ENCODE measurements at regions not wholly inside any gene's neighbourhood (a gene's known extent, or its start where the extent isn't known, plus 50 kb on each side); places are given as distances from the start of the nearest gene placed in this dataset.

DNA sequence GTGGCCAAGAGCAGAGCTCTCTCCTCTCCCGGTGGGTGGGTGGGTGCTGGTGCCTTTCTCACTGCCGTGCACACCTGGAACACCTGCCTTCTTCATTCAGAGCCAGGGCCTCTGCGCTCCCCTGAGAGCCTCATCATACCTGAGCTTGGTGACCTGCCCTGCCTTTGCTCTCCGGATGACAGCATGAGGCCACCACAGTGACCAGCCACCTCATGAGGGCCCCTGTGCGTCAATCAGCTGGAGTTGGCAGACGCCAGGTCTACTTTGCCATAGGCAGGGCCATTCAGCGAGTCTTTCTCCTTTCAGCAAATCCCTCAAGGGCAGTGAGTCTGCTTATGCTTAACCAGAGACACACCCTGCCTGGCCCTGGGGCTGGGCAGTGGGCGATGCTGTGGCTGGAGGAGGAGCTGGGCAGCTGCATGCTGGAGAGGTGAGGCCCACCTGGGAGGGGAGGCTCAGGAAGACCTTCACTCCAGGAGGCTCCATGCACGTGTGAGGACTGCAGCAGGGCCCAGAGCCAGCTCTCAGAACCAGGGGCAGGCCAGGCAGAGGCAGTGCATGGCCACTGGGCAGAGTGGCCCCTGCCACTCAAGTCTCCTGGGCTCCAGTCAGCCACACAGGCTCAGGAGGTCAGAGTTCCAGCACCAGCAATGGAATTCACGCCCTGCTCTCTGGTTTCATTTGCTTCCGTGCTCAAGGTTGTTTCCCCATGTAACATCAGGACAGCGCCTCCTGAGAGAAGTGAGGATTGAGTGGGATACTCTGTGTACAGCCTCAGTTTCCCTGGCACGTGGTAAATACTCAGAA, 417.5 kb upstream of the MYT1L start:
- no peak overlapping the region for H3K4me3 Mint-ChIP-seq
- H3K4me1 Mint-ChIP-seq (ENCODE audit: unreplicated experiment) = peaks cover 6% of the 10 kb centered on the region
- H3K9me3 Mint-ChIP-seq = peaks cover 4% of the 10 kb centered on the region
- DNase-seq (ENCODE audit: extremely low spot score, unreplicated experiment) = no peak
- TF ChIP-seq, protein P1, sequence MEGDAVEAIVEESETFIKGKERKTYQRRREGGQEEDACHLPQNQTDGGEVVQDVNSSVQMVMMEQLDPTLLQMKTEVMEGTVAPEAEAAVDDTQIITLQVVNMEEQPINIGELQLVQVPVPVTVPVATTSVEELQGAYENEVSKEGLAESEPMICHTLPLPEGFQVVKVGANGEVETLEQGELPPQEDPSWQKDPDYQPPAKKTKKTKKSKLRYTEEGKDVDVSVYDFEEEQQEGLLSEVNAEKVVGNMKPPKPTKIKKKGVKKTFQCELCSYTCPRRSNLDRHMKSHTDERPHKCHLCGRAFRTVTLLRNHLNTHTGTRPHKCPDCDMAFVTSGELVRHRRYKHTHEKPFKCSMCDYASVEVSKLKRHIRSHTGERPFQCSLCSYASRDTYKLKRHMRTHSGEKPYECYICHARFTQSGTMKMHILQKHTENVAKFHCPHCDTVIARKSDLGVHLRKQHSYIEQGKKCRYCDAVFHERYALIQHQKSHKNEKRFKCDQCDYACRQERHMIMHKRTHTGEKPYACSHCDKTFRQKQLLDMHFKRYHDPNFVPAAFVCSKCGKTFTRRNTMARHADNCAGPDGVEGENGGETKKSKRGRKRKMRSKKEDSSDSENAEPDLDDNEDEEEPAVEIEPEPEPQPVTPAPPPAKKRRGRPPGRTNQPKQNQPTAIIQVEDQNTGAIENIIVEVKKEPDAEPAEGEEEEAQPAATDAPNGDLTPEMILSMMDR (conservative IDR thresholded peaks at IDR 0.05) = no peak
- no peaks in the 10 kb centered on the region for H3K36me3 Mint-ChIP-seq
- H3K27me3 Mint-ChIP-seq = no peaks in the 10 kb centered on the region
- no peak overlapping the region for H3K27ac Mint-ChIP-seq

- TF ChIP-seq, protein P1 (conservative IDR thresholded peaks at IDR 0.05) = no peak
- peaks cover 13% of the 10 kb centered on the region for H3K4me1 Mint-ChIP-seq (ENCODE audit: unreplicated experiment)
- H3K36me3 Mint-ChIP-seq = no peaks in the 10 kb centered on the region
- peaks cover 4% of the 10 kb centered on the region for H3K9me3 Mint-ChIP-seq
- no peak overlapping the region for H3K4me3 Mint-ChIP-seq
- no peak for DNase-seq (ENCODE audit: extremely low spot score, unreplicated experiment)
- no peaks in the 10 kb centered on the region for H3K27me3 Mint-ChIP-seq
- no peak overlapping the region for H3K27ac Mint-ChIP-seq
Observed at GRCh38 chr2:2747797-2748301, 416.8 kb upstream of the MYT1L start.

DNA sequence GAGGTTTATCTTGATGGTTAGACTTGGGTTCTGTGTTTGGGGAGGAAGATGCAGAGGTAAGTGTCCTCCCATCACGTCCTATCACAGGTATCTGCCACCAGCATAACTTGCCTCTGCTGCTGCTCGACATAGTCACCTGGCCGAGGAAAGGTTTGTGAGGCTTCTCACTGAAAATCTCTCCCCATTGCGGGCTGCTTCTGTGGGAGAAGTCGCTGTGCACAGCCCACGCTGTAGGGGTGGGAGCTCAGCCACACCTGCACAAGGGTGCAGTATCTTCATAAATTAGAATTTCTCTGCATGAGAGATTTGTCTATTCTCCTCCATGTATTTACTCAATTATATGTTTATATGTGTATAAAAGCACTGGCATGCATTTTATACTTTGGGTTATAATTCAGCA, 415.7 kb upstream of the MYT1L start:
- H3K27me3 Mint-ChIP-seq = no peaks in the 10 kb centered on the region
- no peak for DNase-seq (ENCODE audit: extremely low spot score, unreplicated experiment)
- H3K4me3 Mint-ChIP-seq = no peak overlapping the region
- TF ChIP-seq, protein P1 (conservative IDR thresholded peaks at IDR 0.05) = no peak
- no peak overlapping the region for H3K27ac Mint-ChIP-seq
- peaks cover 23% of the 10 kb centered on the region for H3K4me1 Mint-ChIP-seq (ENCODE audit: unreplicated experiment)
- H3K9me3 Mint-ChIP-seq = peaks cover 4% of the 10 kb centered on the region
- no peaks in the 10 kb centered on the region for H3K36me3 Mint-ChIP-seq

DNA sequence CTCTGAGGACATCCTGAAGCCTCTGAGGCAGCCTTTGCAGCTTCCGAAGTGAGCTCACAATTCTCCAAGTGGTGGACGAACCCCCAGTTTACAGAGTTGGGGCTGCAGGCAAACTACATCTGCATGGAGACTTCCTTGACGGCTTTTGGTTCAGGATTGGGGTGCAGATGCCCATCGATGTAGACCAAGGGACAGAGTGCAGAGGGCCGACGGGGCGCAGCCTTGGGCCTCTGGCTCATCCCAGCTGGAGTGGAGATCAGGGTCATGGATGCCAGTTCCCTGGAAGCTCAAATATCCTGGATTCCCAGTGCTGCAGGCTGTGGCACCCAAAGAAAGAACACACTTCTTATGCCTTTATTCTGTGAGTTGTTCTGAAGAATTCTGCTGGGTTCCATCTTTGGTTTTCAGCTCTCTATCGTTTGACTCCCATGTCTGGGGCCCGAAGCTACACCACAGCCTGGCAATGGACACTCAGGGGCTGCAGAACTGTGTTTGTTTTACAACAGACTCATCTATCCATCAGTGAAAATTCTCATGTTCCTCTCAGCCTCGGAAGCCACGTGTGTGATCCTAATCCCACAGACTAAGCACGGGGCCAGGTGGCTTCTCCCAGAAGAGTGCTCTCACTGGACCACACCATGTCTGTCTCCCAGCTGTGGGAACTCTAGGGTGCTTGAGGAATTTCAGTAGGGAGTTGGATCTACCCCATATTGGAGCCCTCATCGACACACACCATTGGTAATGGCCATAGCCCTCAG, 414.1 kb upstream of the MYT1L start:
- no peaks in the 10 kb centered on the region for H3K27me3 Mint-ChIP-seq
- H3K27ac Mint-ChIP-seq = no peak overlapping the region
- TF ChIP-seq, protein P1 (conservative IDR thresholded peaks at IDR 0.05) = no peak
- H3K36me3 Mint-ChIP-seq = no peaks in the 10 kb centered on the region
- no peak for DNase-seq (ENCODE audit: extremely low spot score, unreplicated experiment)
- no peak overlapping the region for H3K4me3 Mint-ChIP-seq
- peaks cover 23% of the 10 kb centered on the region for H3K4me1 Mint-ChIP-seq (ENCODE audit: unreplicated experiment)
- H3K9me3 Mint-ChIP-seq = peaks cover under 1% of the 10 kb centered on the region

DNA sequence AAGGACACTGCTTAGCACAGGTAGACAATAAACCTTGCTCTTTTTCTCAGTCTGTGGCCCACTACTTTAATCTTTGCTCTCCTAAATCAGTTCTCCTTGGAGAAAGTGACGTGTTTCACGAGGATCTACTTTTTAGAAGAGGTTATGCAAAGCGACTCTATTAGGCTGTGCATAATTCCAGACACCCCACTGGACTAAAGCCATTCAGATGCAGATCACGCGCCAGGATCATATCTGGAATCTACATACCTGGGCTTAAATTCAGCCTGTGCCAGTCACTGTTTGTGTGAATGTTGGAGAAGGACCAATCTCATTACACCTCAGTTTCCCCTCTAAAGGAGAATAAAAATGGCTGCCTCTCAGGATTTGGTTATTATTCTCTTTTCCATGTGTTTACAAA, 413.0 kb upstream of the MYT1L start:
- H3K4me1 Mint-ChIP-seq (ENCODE audit: unreplicated experiment) = peaks cover 23% of the 10 kb centered on the region
- H3K4me3 Mint-ChIP-seq = no peak overlapping the region
- DNase-seq (ENCODE audit: extremely low spot score, unreplicated experiment) = no peak
- no peaks in the 10 kb centered on the region for H3K36me3 Mint-ChIP-seq
- peaks cover 7% of the 10 kb centered on the region for H3K9me3 Mint-ChIP-seq
- TF ChIP-seq, protein P1 (conservative IDR thresholded peaks at IDR 0.05) = no peak
- H3K27me3 Mint-ChIP-seq = no peaks in the 10 kb centered on the region
- H3K27ac Mint-ChIP-seq = no peak overlapping the region
